ENCODE measurements at regions not wholly inside any gene's neighbourhood (a gene's known extent, or its start where the extent isn't known, plus 50 kb on each side); places are given as distances from the start of the nearest gene placed in this dataset.

DNA sequence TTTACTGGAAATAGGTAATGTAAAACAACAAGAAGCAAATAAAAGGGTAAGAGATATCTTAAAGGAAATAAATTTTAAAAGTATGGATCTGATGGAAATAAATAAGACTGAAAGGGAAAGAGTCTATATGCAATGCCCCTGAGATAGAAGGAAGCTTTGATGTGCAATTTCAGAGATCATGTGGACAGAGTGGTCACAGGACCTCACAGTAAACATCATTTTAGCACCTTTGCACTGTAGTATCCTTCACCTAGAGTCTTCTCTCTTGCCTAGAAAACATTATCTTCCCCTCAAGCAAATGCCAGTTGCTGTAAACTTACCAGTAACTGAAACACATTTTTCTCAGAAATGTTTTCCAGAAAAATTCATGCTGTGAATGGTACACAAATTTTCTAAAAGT is 1621.3 kb upstream of the TMEFF2 start:
- DNase-seq: no peak

- no peak for DNase-seq
These were observed 1615.8 kb upstream of the TMEFF2 start for GRCh38 chr2:193810533-193810932.

GRCh38 chr2:193808877-193809276 is 1614.1 kb upstream of the TMEFF2 start:
- DNase-seq: no peak

- DNase-seq: no peak
These were observed 1611.5 kb upstream of the TMEFF2 start for GRCh38 chr2:193806088-193806774.

DNA sequence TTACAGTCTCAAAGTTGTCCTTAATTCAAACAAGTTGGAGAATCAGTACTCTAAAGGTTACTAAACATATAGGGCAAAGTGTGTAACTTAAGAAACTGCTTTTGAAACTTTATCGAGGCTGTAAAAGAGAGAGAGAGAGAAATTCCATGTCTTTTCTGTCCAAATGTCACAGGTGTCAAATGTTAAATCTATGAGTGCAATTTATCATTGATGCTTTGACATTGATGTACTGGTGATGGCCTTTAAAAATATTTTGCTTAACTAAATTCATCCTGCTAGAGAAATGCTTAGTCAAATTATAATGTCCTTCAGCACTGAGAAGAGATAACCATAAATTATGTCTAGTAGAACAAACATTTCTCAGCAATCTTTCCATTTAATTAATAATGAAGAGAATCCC is 1602.1 kb upstream of the TMEFF2 start:
- no peak for DNase-seq

GRCh38 chr2:193793914-193794313 is 1599.2 kb upstream of the TMEFF2 start:
- DNase-seq: no peak

DNA sequence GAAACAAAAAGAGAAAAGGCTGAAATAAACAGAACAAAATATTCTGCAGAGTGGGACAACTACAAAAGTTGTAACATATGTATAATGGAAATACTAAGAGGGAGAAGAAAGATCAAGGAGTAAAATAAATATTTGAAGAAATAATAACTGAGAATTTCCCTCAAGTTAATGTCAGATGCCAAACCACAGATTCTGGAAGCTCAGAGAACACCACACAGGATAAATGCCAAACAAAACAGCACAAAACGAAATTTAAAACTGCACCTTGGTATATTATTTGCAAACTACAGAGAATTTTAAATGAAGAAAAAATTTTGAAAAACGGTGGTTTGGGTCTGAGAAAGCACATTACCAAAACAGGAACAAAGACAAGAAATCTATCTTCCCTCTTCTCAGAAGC is 1588.9 kb upstream of the TMEFF2 start:
- no peak for DNase-seq

GRCh38 chr2:193778293-193778692 is 1583.6 kb upstream of the TMEFF2 start:
- no peak for DNase-seq

DNA sequence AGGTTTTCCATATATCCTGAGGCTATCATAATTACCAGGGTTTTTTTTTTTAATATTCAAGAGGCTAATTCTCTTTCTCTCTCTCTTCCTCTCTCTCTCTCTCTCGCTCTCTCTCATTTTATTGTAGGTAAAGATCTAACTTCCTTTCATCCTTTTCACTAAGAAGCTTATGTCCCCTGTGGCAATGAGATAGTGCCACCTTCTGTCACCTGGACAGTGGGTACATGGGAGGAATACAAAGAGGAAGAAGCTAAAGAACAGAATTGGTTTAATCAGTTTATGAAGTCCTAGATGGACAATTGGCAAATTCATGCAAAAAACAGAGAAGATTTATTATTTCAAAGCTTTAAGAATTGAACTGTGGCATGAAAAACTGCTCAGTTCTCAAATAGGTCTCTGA is 1582.3 kb upstream of the TMEFF2 start:
- DNase-seq: no peak

DNA sequence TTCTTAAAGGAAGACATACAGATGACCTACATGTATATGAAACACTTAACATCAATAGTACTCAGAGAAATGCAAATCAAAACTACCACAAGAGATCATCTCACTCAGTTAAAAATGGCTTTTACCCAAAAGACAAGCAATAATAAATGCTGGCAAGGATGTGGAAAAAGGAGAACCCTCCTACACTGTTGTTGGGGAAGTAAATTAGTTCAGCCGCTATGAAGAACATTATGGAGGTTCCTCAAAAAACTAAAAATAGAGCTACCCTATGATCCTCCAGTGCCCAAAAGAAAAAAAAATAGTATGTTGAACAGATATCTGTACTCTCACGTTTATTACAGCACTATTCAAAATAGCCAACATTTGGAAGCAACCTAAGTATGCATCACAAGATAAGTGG is 1579.4 kb upstream of the TMEFF2 start:
- DNase-seq: peak; percentile 32 to 52

DNA sequence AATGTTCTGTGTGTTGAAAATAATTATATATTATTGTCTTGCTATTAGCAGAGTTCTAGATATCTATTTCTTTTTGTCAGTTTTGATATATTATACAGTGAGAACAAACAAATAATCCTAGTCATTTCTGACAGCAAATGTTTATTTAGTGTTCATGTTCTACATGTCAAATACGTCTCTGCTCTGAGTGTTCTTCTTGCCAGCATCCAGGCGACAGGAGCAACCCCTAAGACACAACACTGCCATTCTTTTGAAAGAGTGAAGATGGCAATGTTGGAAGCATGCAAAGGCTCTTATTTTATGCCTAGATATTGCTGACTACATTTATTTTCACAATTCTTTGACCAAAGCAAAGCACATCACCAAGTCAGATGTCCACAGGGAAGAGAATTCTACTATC is 1556.6 kb upstream of the TMEFF2 start:
- no peak for DNase-seq

DNA sequence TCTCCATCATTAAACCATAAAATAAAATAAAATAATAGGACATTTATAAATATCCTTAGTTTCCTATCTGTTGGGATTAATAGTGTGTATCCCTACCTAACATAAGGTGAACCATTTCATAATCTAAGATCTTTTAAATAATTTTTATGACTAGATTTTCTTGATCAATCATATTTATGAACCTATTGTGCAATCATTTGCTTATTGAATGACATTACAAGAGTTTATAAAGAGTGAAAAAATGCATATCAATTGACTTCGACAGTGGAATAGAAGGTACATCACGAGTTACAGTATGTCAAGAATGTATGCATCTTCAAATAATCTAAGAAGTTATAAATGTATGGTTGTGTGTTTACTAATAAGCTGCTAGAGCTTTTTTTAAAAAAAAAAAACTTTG is 1554.8 kb upstream of the TMEFF2 start:
- DNase-seq: no peak

DNA sequence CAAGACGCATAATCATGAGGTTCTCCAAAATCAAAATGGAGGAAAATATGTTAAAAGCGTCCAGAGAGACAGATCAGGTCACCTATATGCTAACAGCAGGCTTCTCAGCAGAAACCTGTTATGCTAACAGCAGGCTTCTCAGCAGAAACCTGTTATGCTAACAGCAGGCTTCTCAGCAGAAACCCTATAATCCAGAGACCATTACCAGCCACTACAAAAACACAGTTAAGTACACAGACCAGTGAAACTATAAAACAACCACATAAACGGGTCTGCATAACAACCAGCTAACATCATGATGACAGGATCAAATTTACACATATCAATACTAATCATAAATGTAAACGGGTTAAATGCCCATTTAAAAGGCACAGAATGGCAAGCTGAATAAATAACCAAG is 1548.4 kb upstream of the TMEFF2 start:
- no peak for DNase-seq

GRCh38 chr2:193738892-193739291 is 1544.2 kb upstream of the TMEFF2 start:
- no peak for DNase-seq

GRCh38 chr2:193712912-193713311 is 1518.2 kb upstream of the TMEFF2 start:
- DNase-seq: no peak

GRCh38 chr2:193703411-193703810 is 1508.7 kb upstream of the TMEFF2 start:
- no peak for DNase-seq

DNA sequence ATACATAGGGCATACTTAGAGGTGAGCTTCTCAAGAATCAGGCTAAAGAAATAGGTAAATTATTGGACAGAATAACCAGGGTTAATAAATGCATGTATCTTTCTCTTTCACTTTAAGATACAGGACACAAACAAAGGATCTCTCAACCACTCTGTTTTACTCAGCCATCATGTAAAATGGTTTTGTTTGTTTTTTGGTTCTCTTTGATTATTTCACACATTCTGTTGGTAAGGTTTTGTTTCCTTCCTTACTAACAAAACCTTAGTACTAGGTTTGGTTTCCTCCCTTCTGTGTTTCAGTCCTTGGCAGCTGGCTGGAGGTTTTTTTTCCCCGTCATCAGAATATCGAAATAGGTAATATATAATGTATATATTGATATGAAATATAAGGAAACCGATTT is 1506.8 kb upstream of the TMEFF2 start:
- DNase-seq: no peak

DNA sequence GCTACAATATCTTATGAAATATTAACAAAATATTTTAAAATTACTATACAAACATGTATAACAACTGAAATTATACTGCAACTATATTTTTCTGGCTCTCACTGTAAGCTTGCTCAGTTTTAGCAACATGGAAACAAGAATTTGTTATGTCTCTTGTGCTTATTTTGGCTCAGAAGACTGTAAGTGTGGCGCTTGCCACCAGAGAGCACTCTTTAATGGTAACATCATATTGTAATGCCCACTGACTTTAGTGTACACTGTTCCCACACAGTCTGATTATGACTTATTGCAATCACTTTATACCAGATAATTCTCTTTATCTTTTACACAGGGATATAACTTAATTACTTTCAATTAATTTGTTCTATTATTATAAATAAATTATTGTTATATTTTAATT is 1500.6 kb upstream of the TMEFF2 start:
- DNase-seq: peak in 1 of 2 donors; percentile 0

- DNase-seq: no peak
These were observed 1499.0 kb upstream of the TMEFF2 start for GRCh38 chr2:193693758-193694157.

- DNase-seq: no peak
These were observed 1495.8 kb upstream of the TMEFF2 start for GRCh38 chr2:193690572-193690971.

DNA sequence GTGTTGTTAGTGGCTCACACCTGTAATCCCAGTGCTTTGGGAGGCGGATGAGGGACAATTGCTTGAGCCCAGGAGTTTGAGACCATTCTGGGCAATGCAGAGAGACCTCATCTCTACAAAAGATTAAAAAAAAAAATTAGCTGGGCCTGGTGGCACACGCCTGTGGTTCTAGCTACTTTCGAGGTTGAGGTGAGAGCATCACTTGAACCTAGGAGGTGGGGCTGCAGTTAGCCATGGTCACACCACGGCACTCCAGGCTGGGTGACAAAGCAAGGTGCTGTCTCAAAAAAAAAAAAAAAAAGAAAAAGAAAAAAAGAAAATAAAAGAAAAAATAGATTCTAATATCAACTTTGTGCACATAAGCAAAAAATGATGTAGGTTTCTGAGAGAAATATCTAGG is 1492.5 kb upstream of the TMEFF2 start:
- DNase-seq: no peak

- DNase-seq: no peak
These were observed 1485.1 kb upstream of the TMEFF2 start for GRCh38 chr2:193679847-193680246.

DNA sequence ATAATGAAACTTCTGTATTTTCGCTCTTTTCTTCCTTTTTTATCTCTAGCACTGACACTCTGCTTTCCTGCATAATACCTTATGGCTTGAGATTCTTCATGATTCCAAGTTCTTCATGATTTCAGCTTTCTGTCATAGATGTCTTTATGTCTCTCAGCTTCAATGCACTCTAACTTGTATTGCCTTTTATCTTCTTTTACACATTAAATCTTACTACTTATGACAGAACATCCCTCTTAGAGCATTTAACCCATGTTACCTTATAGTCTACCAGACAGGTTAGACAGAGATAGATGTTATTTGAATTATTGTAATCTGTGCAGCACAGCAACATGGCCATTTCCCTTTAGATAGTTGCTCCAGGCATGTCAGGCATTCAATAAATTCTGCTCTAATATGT is 1475.7 kb upstream of the TMEFF2 start:
- no peak for DNase-seq

DNA sequence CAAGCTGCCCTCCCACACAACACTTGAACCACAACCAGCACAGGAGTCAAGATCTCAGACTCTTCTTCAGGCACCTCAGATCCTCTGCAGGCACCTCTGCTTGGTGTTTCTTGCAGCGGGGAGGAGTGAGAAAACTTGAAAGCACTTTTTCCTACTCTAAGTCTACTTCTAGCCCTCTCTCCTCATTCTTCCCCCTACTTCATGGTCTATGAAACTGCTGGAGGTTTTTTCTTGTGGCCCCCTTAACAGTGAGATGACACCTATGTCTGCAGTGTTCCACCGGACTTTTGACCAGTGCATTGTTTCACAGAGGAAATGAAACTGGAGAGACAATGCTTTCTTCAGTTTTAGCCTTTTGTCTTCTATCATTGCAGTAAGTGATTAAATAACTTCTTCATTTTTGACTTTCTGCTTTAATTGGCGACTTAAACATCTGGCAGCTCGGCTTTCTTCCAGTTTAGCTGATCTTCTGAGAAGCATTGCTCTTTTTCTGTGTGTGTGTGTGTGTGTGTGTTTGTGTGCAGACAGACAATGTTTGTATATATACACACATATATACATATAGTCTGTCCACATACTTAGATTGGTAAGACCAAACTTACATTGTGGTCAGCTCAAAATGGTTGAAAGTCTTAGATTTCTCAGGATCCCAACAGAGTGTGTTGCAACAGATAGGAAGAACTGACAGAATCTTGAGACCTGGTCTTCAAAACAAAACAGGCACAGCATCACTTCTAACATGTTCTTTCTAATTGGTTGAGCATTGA is 1474.0 kb upstream of the TMEFF2 start:
- DNase-seq: no peak

DNA sequence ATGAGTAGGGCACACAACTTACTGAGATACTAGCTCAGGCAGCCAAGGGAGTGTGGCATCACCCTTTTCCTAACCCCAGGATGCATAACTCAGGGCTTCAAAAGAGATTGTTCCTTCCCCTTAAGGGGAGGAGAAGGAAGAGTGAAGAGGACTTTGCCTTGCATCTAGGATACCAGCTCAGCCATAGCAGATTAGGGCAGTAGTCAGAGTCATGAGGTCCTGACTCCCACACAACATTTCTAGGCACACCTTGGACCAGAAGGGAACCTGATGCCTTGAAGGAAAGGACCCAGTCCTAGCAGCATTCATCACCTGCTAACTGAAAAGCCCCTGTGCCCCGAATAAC is 1433.2 kb upstream of the TMEFF2 start:
- DNase-seq: no peak

Measured in inflammatory macrophage (primary cell).